Activated naive CD8-positive, alpha-beta T cell treated with anti-CD3 and anti-CD28 coated beads for 36 hours (primary cell): ENCODE measurements at regions not wholly inside any gene's neighbourhood (a gene's known extent, or its start where the extent isn't known, plus 50 kb on each side); places are given as distances from the start of the nearest gene placed in this dataset.

Source experiments
- DNase-seq: peaks from one replicate; pipeline ENCODE4 v3.0.0; 2021
- H3K27ac Mint-ChIP-seq: one replicate; pipeline ENCODE4 v1.8.0; 2022; ENCODE audit warnings: mild to moderate bottlenecking, moderate library complexity, mixed read lengths
- H3K27me3 Mint-ChIP-seq: one replicate; pipeline ENCODE4 v1.8.0; 2022; ENCODE audit warnings: mild to moderate bottlenecking, mixed read lengths
- H3K36me3 Mint-ChIP-seq: one replicate; pipeline ENCODE4 v1.8.0; 2021; ENCODE audit warnings: mild to moderate bottlenecking, mixed read lengths
- H3K4me1 Mint-ChIP-seq: one replicate; pipeline ENCODE4 v1.8.0; 2021; ENCODE audit warnings: mixed read lengths
- H3K4me3 Mint-ChIP-seq: one replicate; pipeline ENCODE4 v1.8.0; 2022; ENCODE audit warnings: mild to moderate bottlenecking, moderate library complexity, mixed read lengths
- H3K9me3 Mint-ChIP-seq: one replicate; pipeline ENCODE4 v1.8.0; 2022; ENCODE audit warnings: mixed read lengths

DNA sequence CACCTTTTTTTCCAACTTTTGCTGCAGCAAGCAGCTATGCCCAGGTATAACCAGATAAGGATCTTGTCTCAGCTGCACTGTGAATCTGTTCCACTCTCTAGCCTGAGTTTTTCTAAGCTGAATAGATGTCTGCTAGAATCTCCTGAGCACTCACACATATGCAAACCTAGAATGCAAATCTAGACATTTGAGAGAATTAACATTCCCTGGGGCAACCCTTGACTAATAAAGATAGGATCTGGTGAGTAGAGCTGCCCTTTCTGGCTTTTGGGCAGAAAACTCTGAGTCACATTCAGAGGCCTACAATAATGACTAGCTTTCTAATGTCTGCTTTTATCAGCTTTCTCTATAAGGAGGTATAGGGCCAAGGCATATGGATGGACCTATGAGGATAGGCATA is 61.4 kb upstream of the BARHL2 start:
- H3K4me1 Mint-ChIP-seq = no peaks in the 10 kb centered on the region

DNA sequence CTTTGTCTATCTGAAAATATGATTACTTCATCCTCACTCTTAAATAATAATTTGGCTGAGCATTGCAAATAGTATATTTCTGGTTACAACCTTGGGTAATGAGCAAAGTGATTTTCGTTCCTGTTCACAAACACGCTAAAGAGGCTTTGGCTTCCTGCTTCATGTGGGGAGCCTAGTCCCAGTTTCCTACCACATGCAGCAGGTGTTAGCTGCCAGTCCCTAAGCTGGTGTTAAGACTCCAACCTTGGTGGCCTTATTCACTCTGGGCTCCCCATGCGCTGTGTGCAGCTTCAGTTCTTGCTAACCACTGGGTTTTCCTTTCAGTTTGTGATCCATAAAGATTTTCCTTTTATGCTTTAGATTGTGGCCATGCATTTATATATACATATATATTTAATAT is 56.7 kb upstream of the BARHL2 start:
- Mint-ChIP-seq H3K27me3 (peaks cover 34% of the 10 kb centered on the region), H3K27ac (no peak overlapping the region), H3K36me3 (no peaks in the 10 kb centered on the region), H3K4me3 (no peak overlapping the region), H3K4me1 (no peaks in the 10 kb centered on the region), H3K9me3 (no peaks in the 10 kb centered on the region)
- DNase-seq = no peak

More for the DNA sequence above, 61.4 kb upstream of the BARHL2 start:
- no peak for DNase-seq
- Mint-ChIP-seq H3K9me3 (no peaks in the 10 kb centered on the region), H3K27ac (no peak overlapping the region), H3K36me3 (no peaks in the 10 kb centered on the region), H3K27me3 (peaks cover 31% of the 10 kb centered on the region), H3K4me3 (no peak overlapping the region)

DNA sequence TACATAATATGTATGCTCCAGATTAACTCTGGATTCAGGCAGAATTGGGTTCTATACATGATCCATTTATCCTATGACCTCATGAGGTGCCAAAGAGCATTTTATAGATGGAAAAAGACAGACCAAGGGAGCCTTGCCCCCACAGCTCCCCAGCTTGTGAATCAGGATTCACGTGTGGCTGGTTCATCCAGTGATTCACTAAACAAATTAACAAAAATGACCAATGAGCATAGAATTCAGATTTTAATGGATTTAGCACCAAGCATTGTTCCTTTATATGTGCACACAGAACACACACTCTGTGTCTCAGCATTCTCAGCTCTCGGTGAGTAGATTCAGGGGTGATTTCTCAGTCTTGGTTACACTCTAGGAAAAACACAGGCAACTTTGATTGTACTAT is 51.7 kb upstream of the BARHL2 start:
- Mint-ChIP-seq H3K9me3 (peaks cover 3% of the 10 kb centered on the region), H3K4me1 (peaks cover 4% of the 10 kb centered on the region), H3K27me3 (peaks cover 42% of the 10 kb centered on the region), H3K4me3 (no peak overlapping the region), H3K36me3 (no peaks in the 10 kb centered on the region), H3K27ac (no peak overlapping the region)
- DNase-seq = no peak

DNA sequence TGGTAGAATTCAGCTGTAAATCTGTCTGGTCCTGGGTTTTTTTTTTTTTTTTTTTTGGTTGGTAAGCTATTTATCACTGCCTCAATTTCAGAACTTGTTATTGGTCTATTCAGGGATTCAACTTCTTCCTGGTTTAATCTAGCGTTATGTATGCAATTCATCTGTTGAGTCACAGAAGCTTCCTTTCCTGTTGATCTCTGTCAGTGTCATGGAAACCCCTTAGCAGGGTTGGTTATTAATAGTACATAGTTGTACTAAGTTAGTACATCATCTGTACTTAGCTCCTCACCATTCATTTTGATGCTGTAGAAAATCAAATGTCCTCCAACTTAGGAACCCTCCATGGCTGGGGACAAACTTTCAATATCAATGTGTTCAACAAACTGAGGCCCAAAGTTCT is 51.0 kb upstream of the BARHL2 start:
- H3K36me3 Mint-ChIP-seq = no peaks in the 10 kb centered on the region
- H3K27ac Mint-ChIP-seq = no peak overlapping the region
- no peak for DNase-seq
- peaks cover 47% of the 10 kb centered on the region for H3K27me3 Mint-ChIP-seq
- peaks cover 4% of the 10 kb centered on the region for H3K4me1 Mint-ChIP-seq
- peaks cover 3% of the 10 kb centered on the region for H3K9me3 Mint-ChIP-seq
- H3K4me3 Mint-ChIP-seq = no peak overlapping the region
